Panc1 (cell line): ENCODE measurements at regions not wholly inside any gene's neighbourhood (a gene's known extent, or its start where the extent isn't known, plus 50 kb on each side); places are given as distances from the start of the nearest gene placed in this dataset.

ENCODE experiments used
- ATAC-seq: fragments of 200-7000 bp; cut with Tn5 transposase; 2 replicates; pipeline ENCODE4 v1.9.1; 2020; ENCODE audit warnings: mild to moderate bottlenecking, moderate library complexity
- BruUV-seq: library from RNA; stranded (reverse); fragments of 400-500 nt; replicated peaks from 2 replicates; lab custom pipeline; 2021; lab: Mats Ljungman, UMichigan
- CTCF ChIA-PET: fragments of 300-600 bp; sonication (Branson Sonifier 250); formaldehyde crosslinking; loops from one replicate; lab custom pipeline; 2022; ENCODE audit warnings: antibody characterized with exemption; lab: Charles Lee
- POLR2A ChIA-PET: fragments of 300-600 bp; sonication (Branson Sonifier 250); formaldehyde crosslinking; loops from one replicate; lab custom pipeline; 2022; ENCODE audit warnings: antibody characterized with exemption; lab: Charles Lee
- DNase-seq: peaks from one replicate; pipeline ENCODE4 v3.0.0-alpha.2; 2010; ENCODE audit warnings: low read depth, low spot score
- H3K27ac ChIP-seq: 2 replicates; pipeline ENCODE4 v1.5.1; 2011; ENCODE audit warnings: mild to moderate bottlenecking, low read length, inconsistent platforms
- H3K27me3 ChIP-seq: fragments of 200-500 bp; sonication (Bioruptor generic); 2 replicates; pipeline ENCODE4 v1.6.0; 2014; ENCODE audit warnings: low read length, inconsistent platforms; ENCODE audit not compliant: control insufficient read depth, insufficient read depth
- H3K36me3 ChIP-seq: fragments of 200-500 bp; sonication (Bioruptor generic); 2 replicates; pipeline ENCODE4 v1.5.1; 2014; ENCODE audit warnings: inconsistent platforms, mild to moderate bottlenecking, low read length, moderate library complexity; ENCODE audit not compliant: control insufficient read depth, insufficient read depth
- H3K4me1 ChIP-seq: 2 replicates; pipeline ENCODE4 v1.5.1; 2011; ENCODE audit warnings: inconsistent platforms, mild to moderate bottlenecking, low read length, moderate library complexity; ENCODE audit not compliant: control insufficient read depth, insufficient read depth
- H3K4me3 ChIP-seq, 2 experiments: 2 replicates each; pipeline ENCODE4 v1.5.1; 2011 to 2012; ENCODE audit warnings: low read depth in 2 of 2, low read length in 2 of 2, mild to moderate bottlenecking in 2 of 2, inconsistent platforms in 1 of 2, moderate library complexity in 1 of 2
- H3K9me3 ChIP-seq: fragments of 200-500 bp; sonication (Bioruptor generic); 2 replicates; pipeline ENCODE4 v1.5.1; 2014; ENCODE audit warnings: low read depth, mild to moderate bottlenecking, inconsistent platforms, low read length, moderate library complexity; ENCODE audit not compliant: control insufficient read depth, insufficient read depth
- POLR2AphosphoS5 ChIP-seq: IDR thresholded peaks from 2 replicates; pipeline ENCODE4 v1.6.1; 2012; ENCODE audit warnings: mild to moderate bottlenecking, low read depth, low read length, moderate library complexity
- SIN3A ChIP-seq: IDR thresholded peaks from 2 replicates; pipeline ENCODE4 v1.6.1; 2012; ENCODE audit warnings: low read depth, mild to moderate bottlenecking, low read length, moderate library complexity, borderline replicate concordance; ENCODE audit not compliant: insufficient read depth
- TCF7L2 ChIP-seq: IDR thresholded peaks from 2 replicates; pipeline ENCODE4 v1.6.1; 2011; ENCODE audit warnings: mild to moderate bottlenecking, low read depth, low read length, inconsistent platforms
- in situ Hi-C: cut with HindIII; loops from 2 replicates; pipeline ENCODE4 v1.10.0; 2016; ENCODE audit warnings: low sequenced_read_pairs, low pct_unique_long_range_greater_than_20kb
- intact Hi-C: fragments of 100-400 bp; cut with micrococcal nuclease; formaldehyde crosslinking; loops from one replicate; pipeline ENCODE4 v1.10.0; 2022; ENCODE audit not compliant: unreplicated experiment
- TF ChIP-seq, protein P1 (sequence below), 2 experiments: IDR thresholded peaks; 2 replicates each; pipeline ENCODE4 v1.6.1; 2011 to 2012; ENCODE audit warnings: low read depth in 2 of 2, control low read depth in 1 of 2, low read length in 1 of 2, mild to moderate bottlenecking in 1 of 2, moderate library complexity in 1 of 2; ENCODE audit not compliant: insufficient read depth in 1 of 2
- TF ChIP-seq, protein P2 (sequence below): fragments of 450-650 bp; IDR thresholded peaks from 2 replicates; pipeline ENCODE4 v1.5.1; 2017; ENCODE audit warnings: mild to moderate bottlenecking

DNA sequence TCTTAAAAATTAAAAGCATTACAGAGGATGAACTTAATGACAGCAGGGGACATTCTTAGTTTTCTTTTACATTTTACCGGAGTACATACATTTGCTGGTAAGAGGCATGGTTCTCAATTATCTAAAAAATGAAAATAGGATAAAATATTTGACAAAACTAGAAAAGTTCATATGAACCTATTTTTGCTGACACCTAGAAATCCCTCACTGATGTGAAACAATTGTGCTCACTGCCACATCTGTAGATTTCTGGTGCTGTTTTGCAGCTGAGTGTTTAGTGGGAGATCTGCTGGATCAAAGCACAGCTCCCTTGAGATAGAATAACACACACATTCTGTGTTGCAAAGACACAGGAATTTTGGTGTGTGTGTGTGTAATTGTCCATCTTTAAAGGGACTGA is 392.9 kb upstream of the B3GALT2 start:
- no peak for ATAC-seq
- TF ChIP-seq TCF7L2, result no peak
- Histone ChIP-seq H3K9me3 (no peaks in the 10 kb centered on the region), H3K27me3 (no peaks in the 10 kb centered on the region), H3K27ac (no peak overlapping the region), H3K4me1 (no peaks in the 10 kb centered on the region), H3K36me3 (no peaks in the 10 kb centered on the region), H3K4me3 (no peak overlapping the region)
- intact Hi-C loops (no loop called here), in situ Hi-C loops (no loop called here)
- CTCF ChIA-PET, result no interaction called here
- BruUV-seq, result no TSS peak
- DNase-seq, result no peak
- POLR2A ChIA-PET, result no interaction called here

GRCh38 chr1:193574913-193575312 is 388.5 kb upstream of the B3GALT2 start:
- Histone ChIP-seq H3K4me3 (no peak overlapping the region), H3K27ac (no peak overlapping the region), H3K36me3 (no peaks in the 10 kb centered on the region), H3K9me3 (no peaks in the 10 kb centered on the region), H3K27me3 (no peaks in the 10 kb centered on the region), H3K4me1 (no peaks in the 10 kb centered on the region)
- POLR2A ChIA-PET, result no interaction called here
- TF ChIP-seq, protein P1, sequence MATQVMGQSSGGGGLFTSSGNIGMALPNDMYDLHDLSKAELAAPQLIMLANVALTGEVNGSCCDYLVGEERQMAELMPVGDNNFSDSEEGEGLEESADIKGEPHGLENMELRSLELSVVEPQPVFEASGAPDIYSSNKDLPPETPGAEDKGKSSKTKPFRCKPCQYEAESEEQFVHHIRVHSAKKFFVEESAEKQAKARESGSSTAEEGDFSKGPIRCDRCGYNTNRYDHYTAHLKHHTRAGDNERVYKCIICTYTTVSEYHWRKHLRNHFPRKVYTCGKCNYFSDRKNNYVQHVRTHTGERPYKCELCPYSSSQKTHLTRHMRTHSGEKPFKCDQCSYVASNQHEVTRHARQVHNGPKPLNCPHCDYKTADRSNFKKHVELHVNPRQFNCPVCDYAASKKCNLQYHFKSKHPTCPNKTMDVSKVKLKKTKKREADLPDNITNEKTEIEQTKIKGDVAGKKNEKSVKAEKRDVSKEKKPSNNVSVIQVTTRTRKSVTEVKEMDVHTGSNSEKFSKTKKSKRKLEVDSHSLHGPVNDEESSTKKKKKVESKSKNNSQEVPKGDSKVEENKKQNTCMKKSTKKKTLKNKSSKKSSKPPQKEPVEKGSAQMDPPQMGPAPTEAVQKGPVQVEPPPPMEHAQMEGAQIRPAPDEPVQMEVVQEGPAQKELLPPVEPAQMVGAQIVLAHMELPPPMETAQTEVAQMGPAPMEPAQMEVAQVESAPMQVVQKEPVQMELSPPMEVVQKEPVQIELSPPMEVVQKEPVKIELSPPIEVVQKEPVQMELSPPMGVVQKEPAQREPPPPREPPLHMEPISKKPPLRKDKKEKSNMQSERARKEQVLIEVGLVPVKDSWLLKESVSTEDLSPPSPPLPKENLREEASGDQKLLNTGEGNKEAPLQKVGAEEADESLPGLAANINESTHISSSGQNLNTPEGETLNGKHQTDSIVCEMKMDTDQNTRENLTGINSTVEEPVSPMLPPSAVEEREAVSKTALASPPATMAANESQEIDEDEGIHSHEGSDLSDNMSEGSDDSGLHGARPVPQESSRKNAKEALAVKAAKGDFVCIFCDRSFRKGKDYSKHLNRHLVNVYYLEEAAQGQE (IDR thresholded peaks at IDR 0.05; ENCODE audit: insufficient read depth in 1 of 2, low read depth in 2 of 2, low read length in 1 of 2), result no peak
- TF ChIP-seq TCF7L2, result no peak
- TF ChIP-seq, protein P2, sequence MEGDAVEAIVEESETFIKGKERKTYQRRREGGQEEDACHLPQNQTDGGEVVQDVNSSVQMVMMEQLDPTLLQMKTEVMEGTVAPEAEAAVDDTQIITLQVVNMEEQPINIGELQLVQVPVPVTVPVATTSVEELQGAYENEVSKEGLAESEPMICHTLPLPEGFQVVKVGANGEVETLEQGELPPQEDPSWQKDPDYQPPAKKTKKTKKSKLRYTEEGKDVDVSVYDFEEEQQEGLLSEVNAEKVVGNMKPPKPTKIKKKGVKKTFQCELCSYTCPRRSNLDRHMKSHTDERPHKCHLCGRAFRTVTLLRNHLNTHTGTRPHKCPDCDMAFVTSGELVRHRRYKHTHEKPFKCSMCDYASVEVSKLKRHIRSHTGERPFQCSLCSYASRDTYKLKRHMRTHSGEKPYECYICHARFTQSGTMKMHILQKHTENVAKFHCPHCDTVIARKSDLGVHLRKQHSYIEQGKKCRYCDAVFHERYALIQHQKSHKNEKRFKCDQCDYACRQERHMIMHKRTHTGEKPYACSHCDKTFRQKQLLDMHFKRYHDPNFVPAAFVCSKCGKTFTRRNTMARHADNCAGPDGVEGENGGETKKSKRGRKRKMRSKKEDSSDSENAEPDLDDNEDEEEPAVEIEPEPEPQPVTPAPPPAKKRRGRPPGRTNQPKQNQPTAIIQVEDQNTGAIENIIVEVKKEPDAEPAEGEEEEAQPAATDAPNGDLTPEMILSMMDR, result no peak
- no peak for TF ChIP-seq SIN3A
- TF ChIP-seq POLR2AphosphoS5, result no peak
- CTCF ChIA-PET, result no interaction called here
- intact Hi-C loops (no loop called here), in situ Hi-C loops (no loop called here)
- no peak for ATAC-seq
- DNase-seq, result no peak
- BruUV-seq, result no TSS peak

DNA sequence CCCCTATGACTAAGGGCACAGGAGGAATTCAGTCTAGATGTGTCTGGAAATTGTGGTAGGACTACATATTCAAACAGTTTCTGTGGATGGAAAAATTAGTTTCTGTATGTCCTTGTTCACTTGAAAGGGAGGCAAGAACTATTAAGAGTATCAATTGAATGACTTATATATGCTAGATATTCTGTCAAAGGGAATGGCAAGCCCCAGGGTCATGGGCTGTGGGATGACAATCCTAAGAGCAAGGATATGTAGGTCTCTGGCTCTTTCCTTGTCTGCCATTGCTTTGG is 383.5 kb upstream of the B3GALT2 start:
- TF ChIP-seq TCF7L2, result no peak
- TF ChIP-seq, protein P2, result no peak
- no peak for TF ChIP-seq SIN3A
- TF ChIP-seq, protein P1 (IDR thresholded peaks at IDR 0.05; ENCODE audit: insufficient read depth in 1 of 2, low read depth in 2 of 2, low read length in 1 of 2), result no peak
- no peak for TF ChIP-seq POLR2AphosphoS5
- ATAC-seq (no peak), DNase-seq (no peak)
- H3K36me3 ChIP-seq, result no peaks in the 10 kb centered on the region
- H3K4me1 ChIP-seq, result no peaks in the 10 kb centered on the region
- intact Hi-C loops (no loop called here), in situ Hi-C loops (no loop called here)
- BruUV-seq, result no TSS peak
- H3K9me3 ChIP-seq, result no peaks in the 10 kb centered on the region
- H3K4me3 ChIP-seq, result no peak overlapping the region
- no peak overlapping the region for H3K27ac ChIP-seq
- no peaks in the 10 kb centered on the region for H3K27me3 ChIP-seq
- ChIA-PET POLR2A (no interaction called here), CTCF (no interaction called here)
